ENCODE measurements at regions not wholly inside any gene's neighbourhood (a gene's known extent, or its start where the extent isn't known, plus 50 kb on each side); places are given as distances from the start of the nearest gene placed in this dataset.
"Not testable (repeated sequence)": the region's sequence is repeated elsewhere in the genome, so short reads cannot be mapped to it uniquely, and the experiment has no call there.

DNA sequence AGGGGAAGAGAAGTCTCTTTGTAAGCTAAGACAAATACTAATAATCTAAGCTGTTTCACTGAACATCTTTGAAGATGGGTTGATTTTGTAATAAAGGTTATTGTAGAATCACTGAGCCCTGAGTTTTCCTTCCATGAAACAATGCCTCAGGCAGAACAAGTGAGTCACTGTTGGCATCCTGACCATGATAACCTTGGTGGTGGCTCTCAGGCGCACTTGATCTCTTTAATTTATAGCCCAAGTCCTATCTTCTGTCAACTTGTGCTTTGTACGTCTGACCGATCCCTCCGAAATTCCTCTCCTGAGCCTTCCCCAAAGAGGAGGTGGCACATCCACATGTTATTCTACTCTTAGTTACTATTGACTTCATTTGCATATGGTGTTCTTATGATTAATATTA is 812.9 kb downstream of the REEP3 start:
- no peak for TF ChIP-seq CTCF (IDR thresholded peaks at IDR 0.05; ENCODE audit: low read depth, low read length, missing control alignments)
- no peak for DNase-seq (ENCODE audit: low read depth)
- no peak overlapping the region for H3K4me3 ChIP-seq (ENCODE audit: low read depth, low read length)

GRCh38 chr10:64344211-64344610 is 823.0 kb downstream of the REEP3 start:
- H3K4me3 ChIP-seq (ENCODE audit: low read depth, low read length), result no peak overlapping the region

GRCh38 chr10:64345856-64346255 is 824.7 kb downstream of the REEP3 start:
- no peak for DNase-seq (ENCODE audit: low read depth)
- no peak overlapping the region for H3K4me3 ChIP-seq (ENCODE audit: low read depth, low read length)
- TF ChIP-seq CTCF (IDR thresholded peaks at IDR 0.05; ENCODE audit: low read depth, low read length, missing control alignments), result no peak

More at GRCh38 chr10:64344211-64344610, 823.0 kb downstream of the REEP3 start:
- DNase-seq (ENCODE audit: low read depth), result no peak
- no peak for TF ChIP-seq CTCF (IDR thresholded peaks at IDR 0.05; ENCODE audit: low read depth, low read length, missing control alignments)

GRCh38 chr10:64346389-64346788 is 825.2 kb downstream of the REEP3 start:
- DNase-seq (ENCODE audit: low read depth), result no peak
- no peak overlapping the region for H3K4me3 ChIP-seq (ENCODE audit: low read depth, low read length)
- TF ChIP-seq CTCF (IDR thresholded peaks at IDR 0.05; ENCODE audit: low read depth, low read length, missing control alignments), result no peak

DNA sequence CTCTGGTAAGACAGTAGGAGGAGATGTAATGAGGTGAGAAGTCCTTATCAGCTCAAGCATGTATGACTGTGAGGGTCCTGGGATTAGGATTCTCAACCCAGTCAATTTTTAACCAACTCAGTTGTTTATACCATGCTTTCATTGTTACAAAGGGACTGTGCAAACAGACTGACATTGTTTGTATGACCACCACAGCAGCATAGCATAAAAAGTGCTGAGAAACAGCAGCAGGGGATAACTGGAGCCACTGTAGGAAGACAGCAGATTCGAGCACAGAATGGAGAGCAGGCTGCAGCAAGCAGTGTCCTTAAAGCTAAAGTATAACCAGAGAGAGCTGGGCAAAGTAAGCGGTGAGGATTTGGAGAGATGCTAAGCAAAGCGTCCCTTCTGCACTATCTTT is 829.5 kb downstream of the REEP3 start:
- no peak overlapping the region for H3K4me3 ChIP-seq (ENCODE audit: low read depth, low read length)
- TF ChIP-seq CTCF (IDR thresholded peaks at IDR 0.05; ENCODE audit: low read depth, low read length, missing control alignments), result no peak
- no peak for DNase-seq (ENCODE audit: low read depth)

- no peak for TF ChIP-seq CTCF (IDR thresholded peaks at IDR 0.05; ENCODE audit: low read depth, low read length, missing control alignments)
- DNase-seq (ENCODE audit: low read depth), result no peak
- H3K4me3 ChIP-seq (ENCODE audit: low read depth, low read length), result no peak overlapping the region
Measured at GRCh38 chr10:64358907-64359306, 837.7 kb downstream of the REEP3 start.

DNA sequence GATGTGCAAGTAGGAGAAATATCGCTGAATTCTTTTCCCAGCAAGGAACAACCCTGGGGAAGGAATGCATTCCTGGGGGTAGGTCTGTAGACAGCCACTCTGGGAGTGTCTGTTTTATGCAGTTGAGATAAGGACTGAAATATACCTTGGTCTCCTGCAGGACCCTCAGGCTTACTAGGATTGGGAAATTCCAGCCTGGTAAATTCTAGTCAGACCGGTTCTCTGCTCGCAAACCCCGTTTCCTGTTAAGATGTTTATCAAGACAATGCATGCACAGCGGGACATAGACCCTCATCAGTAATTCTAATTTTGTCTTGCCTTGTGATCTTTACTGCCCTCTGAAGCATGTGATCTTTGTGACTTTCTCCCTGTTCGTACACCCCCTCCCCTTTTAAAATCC is 839.0 kb downstream of the REEP3 start:
- not testable (repeated sequence) for H3K4me3 ChIP-seq (ENCODE audit: low read depth, low read length); DNase-seq (ENCODE audit: low read depth)

DNA sequence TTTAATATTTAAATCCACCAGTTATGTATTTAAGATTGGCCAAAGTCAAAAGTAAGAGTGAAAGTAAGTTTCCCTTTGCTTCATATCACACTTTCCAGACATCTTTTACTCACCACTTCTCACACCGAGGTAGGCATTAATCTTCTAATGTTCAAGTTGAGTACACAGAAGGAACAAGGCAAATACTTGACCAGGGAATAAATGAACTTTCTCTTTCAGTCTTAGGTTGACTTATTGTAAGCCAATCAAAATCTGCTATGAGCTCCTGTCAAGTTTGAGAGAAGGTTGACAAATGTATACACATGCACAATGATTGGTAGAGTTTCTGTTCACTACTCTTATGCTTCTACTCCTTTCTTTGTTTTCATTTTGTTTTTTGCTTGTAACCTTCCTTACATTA is 842.5 kb downstream of the REEP3 start:
- no peak overlapping the region for H3K4me3 ChIP-seq (ENCODE audit: low read depth, low read length)
- no peak for DNase-seq (ENCODE audit: low read depth)
- no peak for TF ChIP-seq CTCF (IDR thresholded peaks at IDR 0.05; ENCODE audit: low read depth, low read length, missing control alignments)

All from GM12864 (cell line).